ENCODE measurements at regions not wholly inside any gene's neighbourhood (a gene's known extent, or its start where the extent isn't known, plus 50 kb on each side); places are given as distances from the start of the nearest gene placed in this dataset.

DNA sequence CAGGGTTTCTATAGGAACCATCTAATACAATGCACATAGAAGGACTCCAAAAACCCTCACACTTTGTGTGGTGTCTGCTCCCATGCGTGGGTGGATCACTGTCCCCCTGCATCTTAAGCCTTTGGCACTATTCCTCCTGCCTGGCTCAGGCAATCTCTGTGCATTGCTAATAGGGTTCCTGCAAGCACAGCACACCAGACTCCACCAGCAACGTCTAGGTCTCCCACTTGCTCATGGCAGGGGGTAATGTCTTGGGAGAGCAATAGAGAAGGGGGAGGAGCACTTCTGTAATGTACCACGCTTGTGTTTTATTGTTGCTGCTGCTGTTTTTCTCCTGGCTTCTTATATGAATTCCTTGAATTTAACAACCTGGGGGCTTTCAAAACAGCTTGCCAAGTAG is 182.6 kb upstream of the GLRA1 start:
- DNase-seq (ENCODE audit: low read depth, low spot score) (no peak), FAIRE-seq (no peak)
- POLR2A ChIA-PET = no interaction called here
- no peaks in the 10 kb centered on the region for H4K20me1 ChIP-seq (replicated peaks; ENCODE audit: control insufficient read depth, extremely low read depth, insufficient read depth, low read length)
- intact Hi-C loops (cut with micrococcal nuclease) = no loop called here
- H3K4me1 ChIP-seq (ENCODE audit: control insufficient read depth, extremely low read depth, insufficient read depth, low read length) = no peaks in the 10 kb centered on the region
- H3K36me3 ChIP-seq (ENCODE audit: control insufficient read depth in 2 of 2, extremely low read depth in 1 of 2, insufficient read depth in 2 of 2, low read length in 2 of 2) = no peaks in the 10 kb centered on the region
- no peaks in the 10 kb centered on the region for H3K79me2 ChIP-seq (ENCODE audit: control insufficient read depth, insufficient read depth, low read length)
- H3K9me1 ChIP-seq (replicated peaks; ENCODE audit: control insufficient read depth, extremely low read depth, insufficient read depth, low read length) = no peaks in the 10 kb centered on the region
- H3K9ac ChIP-seq (replicated peaks; ENCODE audit: extremely low read depth, insufficient read depth, low read length) = no peak overlapping the region
- H2AFZ ChIP-seq (ENCODE audit: low read depth, low read length) = no peak overlapping the region
- BruUV-seq (replicated peaks) = no TSS peak
- TF ChIP-seq POLR2A (IDR thresholded peaks at IDR 0.05; ENCODE audit: low read depth, low read length) (no peak), FOS (IDR thresholded peaks at IDR 0.05; ENCODE audit: borderline replicate concordance, insufficient read depth, low read length) (no peak), POLR2AphosphoS5 (IDR thresholded peaks at IDR 0.05; ENCODE audit: insufficient read depth, low read depth, low read length) (no peak), EZH2 (IDR thresholded peaks at IDR 0.05; ENCODE audit: borderline replicate concordance, low read depth, low read length, severe bottlenecking) (no peak), GATA2 (IDR thresholded peaks at IDR 0.05; ENCODE audit: insufficient read depth, insufficient read length, low read depth, low read length) (no peak), JUN (IDR thresholded peaks at IDR 0.05; ENCODE audit: borderline replicate concordance, insufficient read depth, insufficient read length, low read depth) (no peak), MYC (IDR thresholded peaks at IDR 0.05; ENCODE audit: low read depth, low read length) (no peak)
- TF ChIP-seq, protein P1, sequence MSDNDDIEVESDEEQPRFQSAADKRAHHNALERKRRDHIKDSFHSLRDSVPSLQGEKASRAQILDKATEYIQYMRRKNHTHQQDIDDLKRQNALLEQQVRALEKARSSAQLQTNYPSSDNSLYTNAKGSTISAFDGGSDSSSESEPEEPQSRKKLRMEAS (IDR thresholded peaks at IDR 0.05; ENCODE audit: insufficient read depth, insufficient read length) = no peak
- TF ChIP-seq, protein P2, sequence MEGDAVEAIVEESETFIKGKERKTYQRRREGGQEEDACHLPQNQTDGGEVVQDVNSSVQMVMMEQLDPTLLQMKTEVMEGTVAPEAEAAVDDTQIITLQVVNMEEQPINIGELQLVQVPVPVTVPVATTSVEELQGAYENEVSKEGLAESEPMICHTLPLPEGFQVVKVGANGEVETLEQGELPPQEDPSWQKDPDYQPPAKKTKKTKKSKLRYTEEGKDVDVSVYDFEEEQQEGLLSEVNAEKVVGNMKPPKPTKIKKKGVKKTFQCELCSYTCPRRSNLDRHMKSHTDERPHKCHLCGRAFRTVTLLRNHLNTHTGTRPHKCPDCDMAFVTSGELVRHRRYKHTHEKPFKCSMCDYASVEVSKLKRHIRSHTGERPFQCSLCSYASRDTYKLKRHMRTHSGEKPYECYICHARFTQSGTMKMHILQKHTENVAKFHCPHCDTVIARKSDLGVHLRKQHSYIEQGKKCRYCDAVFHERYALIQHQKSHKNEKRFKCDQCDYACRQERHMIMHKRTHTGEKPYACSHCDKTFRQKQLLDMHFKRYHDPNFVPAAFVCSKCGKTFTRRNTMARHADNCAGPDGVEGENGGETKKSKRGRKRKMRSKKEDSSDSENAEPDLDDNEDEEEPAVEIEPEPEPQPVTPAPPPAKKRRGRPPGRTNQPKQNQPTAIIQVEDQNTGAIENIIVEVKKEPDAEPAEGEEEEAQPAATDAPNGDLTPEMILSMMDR (IDR thresholded peaks at IDR 0.05; ENCODE audit: extremely low read depth in 1 of 2, insufficient read depth in 1 of 2, low read depth in 1 of 2, low read length in 2 of 2) = no peak
- H3K4me3 ChIP-seq (replicated peaks in 1 of 3; ENCODE audit: insufficient read depth in 1 of 3, low read depth in 1 of 3, low read length in 3 of 3) = no peak overlapping the region
- CTCF ChIA-PET = no interaction called here
- H3K9me3 ChIP-seq (replicated peaks; ENCODE audit: control insufficient read depth, insufficient read depth, low read length) = no peaks in the 10 kb centered on the region
- H3K27me3 ChIP-seq (ENCODE audit: control insufficient read depth in 2 of 2, insufficient read depth in 2 of 2, low read length in 2 of 2) = no peaks in the 10 kb centered on the region
- H3K27ac ChIP-seq (ENCODE audit: insufficient read depth, low read depth, low read length) = no peak overlapping the region
- no peak overlapping the region for H3K4me2 ChIP-seq (ENCODE audit: insufficient read depth, low read length)
- dilution Hi-C loops (cut with MboI; ENCODE audit: extremely low pct_ligation_motif_present, low sequenced_read_pairs) = no loop called here

Data from endothelial cell of umbilical vein (primary cell).